Fibroblast of skin of left biceps (primary cell): ENCODE measurements at regions not wholly inside any gene's neighbourhood (a gene's known extent, or its start where the extent isn't known, plus 50 kb on each side); places are given as distances from the start of the nearest gene placed in this dataset.

Source experiments
- DNase-seq, 2 experiments: peaks; one replicate each; pipeline ENCODE4 v3.0.0-alpha.2; 2013; ENCODE audit warnings: low read depth in 2 of 2

DNA sequence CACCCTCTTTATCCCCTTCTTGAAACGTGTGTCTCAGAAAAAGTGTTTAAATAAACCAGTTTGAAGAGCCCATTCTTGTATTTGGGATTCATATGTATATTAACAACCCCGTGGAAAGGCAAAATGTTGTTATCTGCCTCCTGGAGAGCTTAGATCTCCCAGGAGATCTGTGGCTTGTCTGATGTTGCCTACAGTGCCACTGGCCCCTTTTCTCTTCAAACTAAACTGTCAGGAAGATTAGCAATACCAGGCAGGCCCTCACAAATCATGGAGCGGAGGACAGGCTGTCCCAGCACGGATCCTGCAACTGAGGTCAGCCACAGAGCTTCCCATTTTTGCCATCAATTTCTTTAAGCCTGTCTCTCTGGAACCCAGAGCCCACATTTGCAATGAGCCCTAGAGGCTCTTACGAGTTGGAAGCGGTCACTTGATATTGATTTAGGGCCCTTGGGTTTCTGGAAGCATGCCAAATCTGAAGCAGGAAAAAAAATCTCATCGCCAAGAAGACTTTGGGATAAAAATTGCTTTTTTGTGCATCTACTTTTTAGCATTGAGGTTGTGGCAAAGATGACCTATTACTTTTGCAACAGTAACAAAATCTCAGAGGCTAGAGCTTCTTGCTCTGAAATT lies 234.1 kb downstream of the OPA1 start:
- DNase-seq = no peak

DNA sequence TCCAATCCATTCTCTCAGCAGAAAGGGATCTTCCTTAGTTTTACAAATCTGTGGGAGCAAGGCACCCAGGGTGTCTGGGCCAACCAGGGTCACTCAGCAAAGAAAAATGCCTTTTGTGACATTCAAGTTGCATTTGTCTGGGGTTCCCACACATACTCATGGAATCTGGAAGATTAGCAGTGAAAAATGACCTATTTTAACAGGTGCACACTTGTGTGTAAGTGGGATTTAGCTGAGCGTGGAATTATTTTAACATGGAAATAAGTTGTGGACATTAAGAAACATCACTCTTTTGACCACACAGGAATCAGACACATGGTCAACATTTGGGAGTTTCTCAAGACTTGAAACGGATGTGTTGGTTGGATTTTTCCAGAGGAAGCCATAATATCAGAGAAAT lies 234.9 kb downstream of the OPA1 start:
- DNase-seq = no peak

DNA sequence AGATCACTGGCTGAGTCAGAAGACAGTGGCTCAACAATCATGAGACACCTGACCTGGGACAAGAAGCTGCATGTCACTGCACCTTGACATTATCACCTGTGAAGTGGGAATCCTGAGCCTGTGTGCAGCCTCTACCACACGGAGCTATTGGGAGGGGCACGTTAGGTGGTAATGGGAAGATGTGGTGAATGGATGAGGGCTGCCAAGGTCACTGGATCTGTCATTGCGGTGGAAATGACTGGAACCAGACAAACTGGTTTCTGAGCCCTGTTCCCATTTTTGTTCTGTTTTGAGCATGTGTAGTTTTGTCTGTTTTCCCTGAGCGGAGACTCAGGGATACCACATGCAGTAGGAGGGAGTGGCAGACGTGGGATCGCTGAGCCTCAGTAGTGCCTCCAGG lies 235.5 kb downstream of the OPA1 start:
- DNase-seq = no peak

DNA sequence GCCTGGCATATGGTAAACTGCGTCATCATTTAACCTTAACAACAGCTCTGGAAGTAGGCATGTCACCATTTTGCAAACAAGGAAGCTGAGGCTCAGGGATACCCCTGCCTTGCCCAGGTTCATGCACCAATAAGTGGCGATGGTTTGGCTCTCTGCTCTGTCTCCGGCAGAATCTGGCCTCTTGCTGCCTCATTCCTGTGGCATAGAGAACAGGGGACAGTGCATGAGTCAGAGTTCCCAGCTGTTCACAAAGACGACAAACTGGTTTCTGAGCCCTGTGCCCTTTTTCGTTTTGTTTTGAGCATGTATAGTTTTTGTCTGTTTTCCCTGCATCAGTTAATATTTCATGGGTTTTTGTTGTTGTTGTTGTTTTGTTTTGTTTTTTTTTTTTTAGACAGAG lies 236.8 kb downstream of the OPA1 start:
- DNase-seq = no peak

DNA sequence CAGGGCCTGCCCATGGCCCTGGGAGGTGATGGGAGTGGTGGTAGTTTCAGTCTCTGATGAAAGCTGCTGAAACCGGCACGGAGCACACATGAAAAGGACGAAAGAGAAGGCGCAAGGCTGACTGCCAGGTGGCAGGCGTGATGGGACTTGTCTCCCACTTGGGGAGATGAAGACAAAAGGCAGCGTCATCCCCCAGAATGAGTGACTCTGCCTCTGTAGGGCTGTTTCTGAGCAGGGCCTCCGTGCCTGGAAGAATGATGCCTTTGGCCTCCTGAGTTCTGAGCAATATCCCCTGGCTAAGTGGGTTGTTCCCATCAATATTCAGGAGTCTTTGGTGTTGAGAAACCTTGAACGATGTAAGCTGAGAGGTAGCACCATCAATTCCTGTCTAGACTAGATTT lies 237.8 kb downstream of the OPA1 start:
- no peak for DNase-seq

- DNase-seq = no peak
These were observed 238.8 kb downstream of the OPA1 start for GRCh38 chr3:193831495-193832455.

- no peak for DNase-seq
These were observed 239.9 kb downstream of the OPA1 start for GRCh38 chr3:193832833-193833413.

GRCh38 chr3:193833592-193833991 lies 240.6 kb downstream of the OPA1 start:
- DNase-seq = no peak

DNA sequence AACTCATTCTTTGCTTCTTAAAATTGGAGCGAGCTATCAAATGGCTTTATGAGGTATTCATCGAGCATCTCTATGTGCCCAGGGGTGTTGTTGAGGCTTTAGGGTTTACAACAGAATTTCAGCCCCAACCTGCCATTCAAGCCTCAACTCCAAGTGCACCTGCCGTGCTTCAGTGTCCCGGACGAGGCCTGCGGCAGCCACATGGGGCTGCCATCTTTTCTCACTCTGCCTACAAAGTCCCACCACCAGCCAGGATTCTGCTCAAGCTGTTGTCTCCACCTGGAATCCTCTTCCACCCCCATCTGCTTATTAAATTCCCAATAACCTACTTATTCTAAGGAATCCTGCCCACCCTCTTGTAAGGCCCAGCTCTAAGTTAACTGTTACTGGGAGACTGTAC lies 242.4 kb downstream of the OPA1 start:
- DNase-seq = no peak

- DNase-seq = no peak
These were observed 243.5 kb downstream of the OPA1 start for GRCh38 chr3:193836511-193836910.

DNA sequence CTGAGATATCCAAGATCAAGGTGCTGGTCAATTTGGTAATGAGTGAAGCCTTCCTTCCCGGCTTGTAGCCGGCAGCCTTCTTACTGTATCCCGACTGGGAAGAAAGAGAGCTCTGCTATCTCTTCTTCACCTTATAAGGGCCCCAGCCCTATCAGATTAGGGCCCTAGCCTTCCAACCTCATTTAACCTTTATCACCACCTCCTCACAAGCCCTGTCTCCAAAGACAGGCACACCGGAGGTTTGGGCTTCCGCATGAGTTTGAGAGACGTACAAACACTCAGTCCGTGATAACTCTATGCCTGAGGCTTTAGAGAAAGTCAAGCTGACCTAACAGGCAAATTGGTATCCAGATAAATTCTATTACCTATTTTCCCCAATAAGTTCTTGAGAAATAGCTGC lies 243.9 kb downstream of the OPA1 start:
- no peak for DNase-seq

DNA sequence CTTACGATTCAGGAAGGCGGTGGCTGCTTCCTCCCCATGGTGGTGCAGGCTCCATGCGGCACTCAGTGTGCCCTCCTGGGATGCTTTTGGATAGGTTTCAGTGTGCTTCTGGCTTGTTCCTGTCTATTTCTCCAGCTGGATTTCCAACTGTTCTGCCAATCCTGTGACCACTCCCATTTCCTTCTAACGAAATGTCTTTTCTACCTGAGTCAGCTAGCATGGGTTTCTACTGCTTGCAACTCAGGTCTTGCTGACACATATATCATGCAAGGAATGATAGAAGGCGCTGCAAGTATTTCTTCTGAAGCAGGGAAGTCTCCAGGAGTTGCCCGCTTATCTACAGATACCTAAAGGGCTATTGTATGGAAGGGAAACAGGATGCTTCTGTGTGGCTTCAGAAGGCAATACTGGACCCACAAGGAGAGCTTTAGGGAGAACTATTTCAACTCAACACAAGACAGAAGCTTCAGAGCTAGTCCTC lies 244.4 kb downstream of the OPA1 start:
- DNase-seq = no peak

GRCh38 chr3:193840111-193840641 lies 247.2 kb downstream of the OPA1 start:
- DNase-seq = no peak

GRCh38 chr3:193841581-193841980 lies 248.6 kb downstream of the OPA1 start:
- DNase-seq = no peak

- no peak for DNase-seq
These were observed 249.2 kb downstream of the OPA1 start for GRCh38 chr3:193842029-193842798.

GRCh38 chr3:193842832-193843473 lies 249.9 kb downstream of the OPA1 start:
- DNase-seq = no peak

GRCh38 chr3:193843474-193844301 lies 250.7 kb downstream of the OPA1 start:
- no peak for DNase-seq

DNA sequence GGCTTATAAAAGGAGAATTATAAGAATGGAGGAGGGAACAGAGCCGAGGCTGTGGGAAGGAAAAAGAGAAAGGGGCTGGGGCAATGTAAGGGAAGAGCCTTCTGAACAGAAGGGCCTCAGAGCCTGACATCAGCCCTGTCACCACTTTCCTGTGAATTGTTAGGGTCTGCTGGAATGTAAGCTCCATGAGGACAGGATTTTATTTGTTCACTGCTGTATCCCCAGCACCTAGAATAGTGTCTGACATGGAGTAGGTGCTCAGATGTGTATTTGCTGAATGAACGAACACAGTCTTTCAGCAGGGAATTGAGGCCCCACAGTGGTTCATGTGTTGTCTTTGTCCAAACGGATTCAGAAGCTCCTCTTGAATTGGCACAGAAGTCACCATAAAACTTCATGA lies 251.5 kb downstream of the OPA1 start:
- no peak for DNase-seq

- DNase-seq = no peak
These were observed 252.1 kb downstream of the OPA1 start for GRCh38 chr3:193845144-193845543.

- DNase-seq = no peak
These were observed 253.6 kb downstream of the OPA1 start for GRCh38 chr3:193846569-193846968.
